ENCODE measurements at regions not wholly inside any gene's neighbourhood (a gene's known extent, or its start where the extent isn't known, plus 50 kb on each side); places are given as distances from the start of the nearest gene placed in this dataset.

DNA sequence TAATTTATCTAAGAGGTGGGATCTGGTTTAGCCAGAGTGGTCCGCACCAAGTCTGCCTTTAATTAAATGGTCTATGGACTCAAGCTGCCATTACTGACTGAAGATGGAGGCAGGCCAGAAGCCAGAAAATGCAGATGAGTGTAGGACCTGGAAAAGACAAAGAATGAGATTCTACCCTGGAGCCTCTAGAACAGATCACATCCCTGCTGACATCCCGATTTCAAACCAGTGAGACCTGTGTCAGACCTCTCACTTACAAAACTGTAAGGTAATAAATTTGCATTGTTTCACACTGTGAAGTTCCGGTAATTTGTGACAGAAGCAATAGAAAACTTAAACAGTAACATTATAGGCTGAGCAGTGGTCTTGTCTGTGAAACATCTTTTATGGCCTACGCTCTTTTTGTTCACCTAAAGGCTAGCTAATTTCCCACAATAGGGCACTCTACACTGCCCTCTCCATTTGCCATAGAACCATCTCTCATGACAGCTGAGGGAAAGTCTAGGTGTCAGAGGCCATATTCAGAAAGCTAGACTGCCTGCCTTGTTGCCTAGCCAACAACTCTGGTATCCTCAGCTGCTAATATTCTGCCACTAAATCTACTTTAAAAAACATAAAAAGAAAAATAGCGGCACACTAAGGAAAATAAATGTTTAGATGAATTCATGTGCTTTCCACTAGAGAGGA, 1396.2 kb upstream of the PIK3C3 start:
- Histone ChIP-seq H3K36me3 (ENCODE audit: control insufficient read depth in 2 of 3, insufficient read depth in 3 of 3, low read length in 3 of 3) (no peaks in the 10 kb centered on the region), H3K27me3 (ENCODE audit: control insufficient read depth, insufficient read depth, low read length) (no peaks in the 10 kb centered on the region), H3K4me3 (ENCODE audit: low read length in 3 of 3) (no peak overlapping the region), H3K4me1 (ENCODE audit: control insufficient read depth in 2 of 3, insufficient read depth in 2 of 3, low read depth in 1 of 3, low read length in 3 of 3) (no peaks in the 10 kb centered on the region), H3K9me3 (ENCODE audit: control insufficient read depth in 2 of 3, insufficient read depth in 1 of 3, low read length in 3 of 3) (no peaks in the 10 kb centered on the region), H3K27ac (ENCODE audit: low read depth in 2 of 2, low read length in 2 of 2) (no peak overlapping the region), H3K9ac (ENCODE audit: low read length in 3 of 3) (no peak overlapping the region)
- FAIRE-seq (no peak), DNase-seq (peak in 1 of 5 donors; percentile 7)
- intact Hi-C loops (cut with DNase I): no loop called here
- no peak for TF ChIP-seq CTCF (IDR thresholded peaks at IDR 0.05; ENCODE audit: borderline replicate concordance, extremely low read depth, insufficient read depth)

DNA sequence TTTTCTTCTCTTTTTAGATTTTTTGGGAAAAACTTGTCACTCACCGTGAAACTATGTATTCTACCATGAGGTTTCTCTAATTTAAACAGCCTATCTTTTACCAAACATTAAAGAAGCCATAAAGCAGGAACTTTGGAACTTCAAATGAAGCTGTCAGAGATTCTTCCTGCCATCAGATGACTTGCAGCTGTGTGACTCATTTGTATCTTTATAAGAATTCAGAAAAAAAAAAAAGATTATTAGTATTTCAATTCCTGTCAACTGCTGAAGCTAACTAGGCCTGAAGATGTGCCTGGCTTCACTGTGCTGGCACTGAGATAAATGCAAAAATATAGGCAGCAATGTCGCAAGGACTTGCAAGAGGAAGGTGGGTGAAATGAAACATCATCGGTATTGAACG, 1399.1 kb upstream of the PIK3C3 start:
- no peaks in the 10 kb centered on the region for H3K9me3 ChIP-seq (ENCODE audit: control insufficient read depth in 2 of 3, insufficient read depth in 1 of 3, low read length in 3 of 3)
- intact Hi-C loops (cut with DNase I): no loop called here
- no peak overlapping the region for H3K27ac ChIP-seq (ENCODE audit: low read depth in 2 of 2, low read length in 2 of 2)
- no peaks in the 10 kb centered on the region for H3K36me3 ChIP-seq (ENCODE audit: control insufficient read depth in 2 of 3, insufficient read depth in 3 of 3, low read length in 3 of 3)
- H3K9ac ChIP-seq (ENCODE audit: low read length in 3 of 3): no peak overlapping the region
- no peaks in the 10 kb centered on the region for H3K4me1 ChIP-seq (ENCODE audit: control insufficient read depth in 2 of 3, insufficient read depth in 2 of 3, low read depth in 1 of 3, low read length in 3 of 3)
- no peak for TF ChIP-seq CTCF (IDR thresholded peaks at IDR 0.05; ENCODE audit: borderline replicate concordance, extremely low read depth, insufficient read depth)
- FAIRE-seq (no peak), DNase-seq (peak in 2 of 5 donors; percentile 7 to 15)
- H3K27me3 ChIP-seq (ENCODE audit: control insufficient read depth, insufficient read depth, low read length): no peaks in the 10 kb centered on the region
- no peak overlapping the region for H3K4me3 ChIP-seq (ENCODE audit: low read length in 3 of 3)

DNA sequence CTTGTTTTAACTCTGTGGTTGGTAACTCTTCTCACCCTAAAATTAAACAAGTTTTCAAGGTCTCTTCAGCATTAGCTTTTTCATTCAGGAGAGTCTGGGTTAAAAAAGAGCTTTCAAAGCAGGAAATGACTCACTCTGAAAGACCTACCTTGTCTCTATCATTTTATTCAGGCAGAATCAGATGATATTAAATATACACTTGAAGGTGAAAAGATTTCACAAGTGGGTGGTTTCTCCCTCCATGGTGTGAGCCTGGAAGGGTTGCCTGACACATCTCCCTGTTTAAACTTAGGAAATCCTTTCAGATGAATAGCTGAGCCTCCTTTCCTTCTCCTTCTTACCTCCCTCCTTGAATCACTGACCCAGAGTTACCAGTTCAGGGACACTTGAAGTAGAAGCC, 1402.0 kb upstream of the PIK3C3 start:
- no peak for TF ChIP-seq CTCF (IDR thresholded peaks at IDR 0.05; ENCODE audit: borderline replicate concordance, extremely low read depth, insufficient read depth)

GRCh38 chr18:40546875-40547274, 1408.2 kb upstream of the PIK3C3 start:
- FAIRE-seq (no peak), DNase-seq (no peak)
- TF ChIP-seq CTCF (IDR thresholded peaks at IDR 0.05; ENCODE audit: borderline replicate concordance, extremely low read depth, insufficient read depth): no peak
- H3K9ac ChIP-seq (ENCODE audit: low read length in 3 of 3): no peak overlapping the region
- H3K36me3 ChIP-seq (ENCODE audit: control insufficient read depth in 2 of 3, insufficient read depth in 3 of 3, low read length in 3 of 3): no peaks in the 10 kb centered on the region
- H3K9me3 ChIP-seq (ENCODE audit: control insufficient read depth in 2 of 3, insufficient read depth in 1 of 3, low read length in 3 of 3): no peaks in the 10 kb centered on the region
- intact Hi-C loops (cut with DNase I): no loop called here
- no peaks in the 10 kb centered on the region for H3K27me3 ChIP-seq (ENCODE audit: control insufficient read depth, insufficient read depth, low read length)
- H3K27ac ChIP-seq (ENCODE audit: low read depth in 2 of 2, low read length in 2 of 2): no peak overlapping the region
- H3K4me1 ChIP-seq (ENCODE audit: control insufficient read depth in 2 of 3, insufficient read depth in 2 of 3, low read depth in 1 of 3, low read length in 3 of 3): no peaks in the 10 kb centered on the region
- no peak overlapping the region for H3K4me3 ChIP-seq (ENCODE audit: low read length in 3 of 3)

More for the DNA sequence above, 1402.0 kb upstream of the PIK3C3 start:
- Histone ChIP-seq H3K36me3 (ENCODE audit: control insufficient read depth in 2 of 3, insufficient read depth in 3 of 3, low read length in 3 of 3) (no peaks in the 10 kb centered on the region), H3K27me3 (ENCODE audit: control insufficient read depth, insufficient read depth, low read length) (no peaks in the 10 kb centered on the region), H3K27ac (ENCODE audit: low read depth in 2 of 2, low read length in 2 of 2) (no peak overlapping the region), H3K4me3 (ENCODE audit: low read length in 3 of 3) (no peak overlapping the region), H3K9me3 (ENCODE audit: control insufficient read depth in 2 of 3, insufficient read depth in 1 of 3, low read length in 3 of 3) (no peaks in the 10 kb centered on the region), H3K4me1 (ENCODE audit: control insufficient read depth in 2 of 3, insufficient read depth in 2 of 3, low read depth in 1 of 3, low read length in 3 of 3) (no peaks in the 10 kb centered on the region), H3K9ac (ENCODE audit: low read length in 3 of 3) (no peak overlapping the region)
- no peak for FAIRE-seq
- DNase-seq: no peak
- intact Hi-C loops (cut with DNase I): no loop called here
